ENCODE measurements at regions not wholly inside any gene's neighbourhood (a gene's known extent, or its start where the extent isn't known, plus 50 kb on each side); places are given as distances from the start of the nearest gene placed in this dataset.

DNA sequence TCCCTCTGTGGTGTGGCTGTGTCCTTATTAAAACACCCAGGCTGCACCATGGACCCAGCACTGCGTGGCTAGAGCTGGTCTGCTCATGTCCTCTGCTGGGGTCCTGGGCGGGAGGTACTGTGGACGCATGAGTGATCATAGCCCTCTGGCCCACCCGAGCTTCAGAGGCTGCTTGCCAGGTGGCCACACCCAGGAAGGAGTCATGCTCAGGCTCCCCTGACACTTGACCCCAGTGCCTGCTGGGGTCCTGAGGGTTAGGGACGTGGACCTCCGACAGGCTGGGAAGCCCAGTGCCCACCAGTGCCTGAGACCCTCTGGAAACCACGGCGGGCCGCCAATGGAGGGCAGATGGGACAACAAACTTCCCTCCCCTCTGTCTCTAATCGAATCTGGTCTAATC, 66.3 kb upstream of the HS6ST1 start:
- Histone ChIP-seq H3K4me1 (replicated peaks in 1 of 2; ENCODE audit: control insufficient read depth in 2 of 2, insufficient read depth in 2 of 2, low read length in 2 of 2) (peaks cover 0 to 8% of the 10 kb centered on the region in 2 experiments; a peak in 2 of 5 replicates), H4K20me1 (replicated peaks; ENCODE audit: control insufficient read depth, insufficient read depth, low read length) (peaks cover 2% of the 10 kb centered on the region; the same call in 1 of the 2 replicates), H3K27ac (ENCODE audit: extremely low read depth, low read depth, low read length) (no peak overlapping the region), H3K9ac (ENCODE audit: insufficient read depth in 1 of 2, low read depth in 2 of 2, low read length in 2 of 2) (no peak overlapping the region), H3K27me3 (ENCODE audit: control insufficient read depth in 2 of 2, insufficient read depth in 2 of 2, low read length in 2 of 2) (peaks cover 21 to 75% of the 10 kb centered on the region in 2 experiments), H3K9me3 (replicated peaks; ENCODE audit: control insufficient read depth, insufficient read depth, low read depth, low read length) (no peaks in the 10 kb centered on the region), H2AFZ (ENCODE audit: low read depth, low read length) (no peak overlapping the region), H3K9me1 (ENCODE audit: control insufficient read depth, insufficient read depth, low read length) (no peaks in the 10 kb centered on the region), H3K36me3 (ENCODE audit: control insufficient read depth, insufficient read depth, low read length) (no peaks in the 10 kb centered on the region), H3K4me2 (ENCODE audit: insufficient read depth, low read length) (no peak overlapping the region), H3K4me3 (no peak overlapping the region), H3K79me2 (ENCODE audit: control insufficient read depth, insufficient read depth, low read length) (no peaks in the 10 kb centered on the region)
- no peak for DNase-seq (ENCODE audit: extremely low read depth in 1 of 4, low spot score in 3 of 4)
- no peak for ATAC-seq
- intact Hi-C loops (cut with micrococcal nuclease) (no loop called here), in situ Hi-C loops (cut with MboI) (no loop called here)
- no TSS peak for BruUV-seq (replicated peaks)
- no peak for FAIRE-seq
- ChIA-PET POLR2A (no interaction called here), CTCF (ENCODE audit: low intra/inter-chr PET ratio) (no interaction called here)
- WGBS (ENCODE audit: insufficient coverage, low coverage, missing lambda C conversion rate) = 3% methylated on average over 10 of the region's 10 CpGs
- TF ChIP-seq, protein P1, sequence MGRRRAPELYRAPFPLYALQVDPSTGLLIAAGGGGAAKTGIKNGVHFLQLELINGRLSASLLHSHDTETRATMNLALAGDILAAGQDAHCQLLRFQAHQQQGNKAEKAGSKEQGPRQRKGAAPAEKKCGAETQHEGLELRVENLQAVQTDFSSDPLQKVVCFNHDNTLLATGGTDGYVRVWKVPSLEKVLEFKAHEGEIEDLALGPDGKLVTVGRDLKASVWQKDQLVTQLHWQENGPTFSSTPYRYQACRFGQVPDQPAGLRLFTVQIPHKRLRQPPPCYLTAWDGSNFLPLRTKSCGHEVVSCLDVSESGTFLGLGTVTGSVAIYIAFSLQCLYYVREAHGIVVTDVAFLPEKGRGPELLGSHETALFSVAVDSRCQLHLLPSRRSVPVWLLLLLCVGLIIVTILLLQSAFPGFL (CRISPR knock-in tag; IDR thresholded peaks at IDR 0.05) = no peak
- TF ChIP-seq, protein P2, sequence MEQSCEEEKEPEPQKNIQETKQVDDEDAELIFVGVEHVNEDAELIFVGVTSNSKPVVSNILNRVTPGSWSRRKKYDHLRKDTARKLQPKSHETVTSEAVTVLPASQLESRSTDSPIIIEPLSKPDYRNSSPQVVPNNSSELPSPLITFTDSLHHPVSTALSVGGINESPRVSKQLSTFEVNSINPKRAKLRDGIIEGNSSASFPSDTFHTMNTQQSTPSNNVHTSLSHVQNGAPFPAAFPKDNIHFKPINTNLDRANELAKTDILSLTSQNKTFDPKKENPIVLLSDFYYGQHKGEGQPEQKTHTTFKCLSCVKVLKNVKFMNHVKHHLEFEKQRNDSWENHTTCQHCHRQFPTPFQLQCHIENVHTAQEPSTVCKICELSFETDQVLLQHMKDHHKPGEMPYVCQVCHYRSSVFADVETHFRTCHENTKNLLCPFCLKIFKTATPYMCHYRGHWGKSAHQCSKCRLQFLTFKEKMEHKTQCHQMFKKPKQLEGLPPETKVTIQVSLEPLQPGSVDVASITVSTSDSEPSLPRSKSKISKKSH (CRISPR knock-in tag; IDR thresholded peaks at IDR 0.05) = no peak
- TF ChIP-seq TGIF2 (CRISPR knock-in tag; IDR thresholded peaks at IDR 0.05) (no peak), ZSCAN29 (IDR thresholded peaks at IDR 0.05) (no peak), ASH1L (IDR thresholded peaks at IDR 0.05; ENCODE audit: borderline replicate concordance, low read depth, partially characterized antibody) (no peak), ZNF232 (CRISPR knock-in tag; IDR thresholded peaks at IDR 0.05) (no peak), ZBTB7A (IDR thresholded peaks at IDR 0.05; ENCODE audit: borderline replicate concordance, control insufficient read depth, low read depth, low read length) (no peak), ZNF23 (CRISPR knock-in tag; IDR thresholded peaks at IDR 0.05) (no peak), MXI1 (IDR thresholded peaks at IDR 0.05; ENCODE audit: low read depth, low read length) (no peak), SMARCA5 (IDR thresholded peaks at IDR 0.05) (no peak)
- TF ChIP-seq, protein P3, sequence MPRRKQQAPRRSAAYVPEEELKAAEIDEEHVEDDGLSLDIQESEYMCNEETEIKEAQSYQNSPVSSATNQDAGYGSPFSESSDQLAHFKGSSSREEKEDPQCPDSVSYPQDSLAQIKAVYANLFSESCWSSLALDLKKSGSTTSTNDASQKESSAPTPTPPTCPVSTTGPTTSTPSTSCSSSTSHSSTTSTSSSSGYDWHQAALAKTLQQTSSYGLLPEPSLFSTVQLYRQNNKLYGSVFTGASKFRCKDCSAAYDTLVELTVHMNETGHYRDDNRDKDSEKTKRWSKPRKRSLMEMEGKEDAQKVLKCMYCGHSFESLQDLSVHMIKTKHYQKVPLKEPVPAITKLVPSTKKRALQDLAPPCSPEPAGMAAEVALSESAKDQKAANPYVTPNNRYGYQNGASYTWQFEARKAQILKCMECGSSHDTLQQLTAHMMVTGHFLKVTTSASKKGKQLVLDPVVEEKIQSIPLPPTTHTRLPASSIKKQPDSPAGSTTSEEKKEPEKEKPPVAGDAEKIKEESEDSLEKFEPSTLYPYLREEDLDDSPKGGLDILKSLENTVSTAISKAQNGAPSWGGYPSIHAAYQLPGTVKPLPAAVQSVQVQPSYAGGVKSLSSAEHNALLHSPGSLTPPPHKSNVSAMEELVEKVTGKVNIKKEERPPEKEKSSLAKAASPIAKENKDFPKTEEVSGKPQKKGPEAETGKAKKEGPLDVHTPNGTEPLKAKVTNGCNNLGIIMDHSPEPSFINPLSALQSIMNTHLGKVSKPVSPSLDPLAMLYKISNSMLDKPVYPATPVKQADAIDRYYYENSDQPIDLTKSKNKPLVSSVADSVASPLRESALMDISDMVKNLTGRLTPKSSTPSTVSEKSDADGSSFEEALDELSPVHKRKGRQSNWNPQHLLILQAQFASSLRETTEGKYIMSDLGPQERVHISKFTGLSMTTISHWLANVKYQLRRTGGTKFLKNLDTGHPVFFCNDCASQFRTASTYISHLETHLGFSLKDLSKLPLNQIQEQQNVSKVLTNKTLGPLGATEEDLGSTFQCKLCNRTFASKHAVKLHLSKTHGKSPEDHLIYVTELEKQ (CRISPR knock-in tag; IDR thresholded peaks at IDR 0.05) = no peak
- TF ChIP-seq, protein P4, sequence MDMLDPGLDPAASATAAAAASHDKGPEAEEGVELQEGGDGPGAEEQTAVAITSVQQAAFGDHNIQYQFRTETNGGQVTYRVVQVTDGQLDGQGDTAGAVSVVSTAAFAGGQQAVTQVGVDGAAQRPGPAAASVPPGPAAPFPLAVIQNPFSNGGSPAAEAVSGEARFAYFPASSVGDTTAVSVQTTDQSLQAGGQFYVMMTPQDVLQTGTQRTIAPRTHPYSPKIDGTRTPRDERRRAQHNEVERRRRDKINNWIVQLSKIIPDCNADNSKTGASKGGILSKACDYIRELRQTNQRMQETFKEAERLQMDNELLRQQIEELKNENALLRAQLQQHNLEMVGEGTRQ (CRISPR knock-in tag; IDR thresholded peaks at IDR 0.05) = no peak
- TF ChIP-seq, protein P5, sequence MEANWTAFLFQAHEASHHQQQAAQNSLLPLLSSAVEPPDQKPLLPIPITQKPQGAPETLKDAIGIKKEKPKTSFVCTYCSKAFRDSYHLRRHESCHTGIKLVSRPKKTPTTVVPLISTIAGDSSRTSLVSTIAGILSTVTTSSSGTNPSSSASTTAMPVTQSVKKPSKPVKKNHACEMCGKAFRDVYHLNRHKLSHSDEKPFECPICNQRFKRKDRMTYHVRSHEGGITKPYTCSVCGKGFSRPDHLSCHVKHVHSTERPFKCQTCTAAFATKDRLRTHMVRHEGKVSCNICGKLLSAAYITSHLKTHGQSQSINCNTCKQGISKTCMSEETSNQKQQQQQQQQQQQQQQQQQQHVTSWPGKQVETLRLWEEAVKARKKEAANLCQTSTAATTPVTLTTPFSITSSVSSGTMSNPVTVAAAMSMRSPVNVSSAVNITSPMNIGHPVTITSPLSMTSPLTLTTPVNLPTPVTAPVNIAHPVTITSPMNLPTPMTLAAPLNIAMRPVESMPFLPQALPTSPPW (CRISPR knock-in tag; IDR thresholded peaks at IDR 0.05) = no peak
